ENCODE measurements at regions not wholly inside any gene's neighbourhood (a gene's known extent, or its start where the extent isn't known, plus 50 kb on each side); places are given as distances from the start of the nearest gene placed in this dataset.

GRCh38 chr7:25486656-25487055 is 258.4 kb upstream of the NPVF start:
- no peak for DNase-seq (ENCODE audit: low read depth)
- no peak for TF ChIP-seq CTCF (IDR thresholded peaks at IDR 0.05; ENCODE audit: control insufficient read depth, extremely low read depth, insufficient read depth)
- no peak overlapping the region for H3K4me3 ChIP-seq (ENCODE audit: low read depth, low read length)

- no peak overlapping the region for H3K4me3 ChIP-seq (ENCODE audit: low read depth, low read length)
- no peak for DNase-seq (ENCODE audit: low read depth)
- TF ChIP-seq CTCF (IDR thresholded peaks at IDR 0.05; ENCODE audit: control insufficient read depth, extremely low read depth, insufficient read depth), result no peak
These were observed 265.6 kb upstream of the NPVF start for GRCh38 chr7:25493805-25494366.

- DNase-seq (ENCODE audit: low read depth), result no peak
- no peak overlapping the region for H3K4me3 ChIP-seq (ENCODE audit: low read depth, low read length)
- no peak for TF ChIP-seq CTCF (IDR thresholded peaks at IDR 0.05; ENCODE audit: control insufficient read depth, extremely low read depth, insufficient read depth)
These were observed 266.6 kb upstream of the NPVF start for GRCh38 chr7:25494896-25495295.

- DNase-seq (ENCODE audit: low read depth), result no peak
- H3K4me3 ChIP-seq (ENCODE audit: low read depth, low read length), result no peak overlapping the region
- TF ChIP-seq CTCF (IDR thresholded peaks at IDR 0.05; ENCODE audit: control insufficient read depth, extremely low read depth, insufficient read depth), result no peak
These were observed 267.3 kb upstream of the NPVF start for GRCh38 chr7:25495342-25496250.

- H3K4me3 ChIP-seq (ENCODE audit: low read depth, low read length), result no peak overlapping the region
- no peak for TF ChIP-seq CTCF (IDR thresholded peaks at IDR 0.05; ENCODE audit: control insufficient read depth, extremely low read depth, insufficient read depth)
- DNase-seq (ENCODE audit: low read depth), result no peak
These were observed 268.4 kb upstream of the NPVF start for GRCh38 chr7:25496476-25497368.

- no peak overlapping the region for H3K4me3 ChIP-seq (ENCODE audit: low read depth, low read length)
- no peak for TF ChIP-seq CTCF (IDR thresholded peaks at IDR 0.05; ENCODE audit: control insufficient read depth, extremely low read depth, insufficient read depth)
- DNase-seq (ENCODE audit: low read depth), result no peak
These were observed 272.2 kb upstream of the NPVF start for GRCh38 chr7:25500393-25500921.

Data from LNCaP clone FGC (cell line).